ENCODE measurements at regions not wholly inside any gene's neighbourhood (a gene's known extent, or its start where the extent isn't known, plus 50 kb on each side); places are given as distances from the start of the nearest gene placed in this dataset.
"Not testable (repeated sequence)": the region's sequence is repeated elsewhere in the genome, so short reads cannot be mapped to it uniquely, and the experiment has no call there.

- FAIRE-seq = no peak
Measured at GRCh38 chr2:49465157-49465831, 311.0 kb upstream of the FSHR start.

- FAIRE-seq = no peak
Measured at GRCh38 chr2:49459314-49459993, 305.1 kb upstream of the FSHR start.

- FAIRE-seq = no peak
Measured at GRCh38 chr2:49444005-49444404, 289.7 kb upstream of the FSHR start.

- no peak for FAIRE-seq
Measured at GRCh38 chr2:49426996-49427395, 272.7 kb upstream of the FSHR start.

- no peak for FAIRE-seq
Measured at GRCh38 chr2:49416252-49416651, 261.9 kb upstream of the FSHR start.

GRCh38 chr2:49404108-49404507, 249.8 kb upstream of the FSHR start:
- FAIRE-seq = no peak

GRCh38 chr2:49403637-49404036, 249.3 kb upstream of the FSHR start:
- no peak for FAIRE-seq

GRCh38 chr2:49379406-49379805, 225.1 kb upstream of the FSHR start:
- no peak for FAIRE-seq

- FAIRE-seq = no peak
Measured at GRCh38 chr2:49371128-49371701, 216.9 kb upstream of the FSHR start.

GRCh38 chr2:49369650-49370049, 215.3 kb upstream of the FSHR start:
- no peak for FAIRE-seq

- FAIRE-seq = no peak
Measured at GRCh38 chr2:49369101-49369500, 214.8 kb upstream of the FSHR start.

- FAIRE-seq = no peak
Measured at GRCh38 chr2:49367003-49367402, 212.7 kb upstream of the FSHR start.

GRCh38 chr2:49360407-49360767, 206.1 kb upstream of the FSHR start:
- no peak for FAIRE-seq

- FAIRE-seq = no peak
Measured at GRCh38 chr2:49359721-49360406, 205.5 kb upstream of the FSHR start.

- no peak for FAIRE-seq
Measured at GRCh38 chr2:49355611-49356010, 201.3 kb upstream of the FSHR start.

- FAIRE-seq = no peak
Measured at GRCh38 chr2:49351560-49351959, 197.2 kb upstream of the FSHR start.

- FAIRE-seq = no peak
Measured at GRCh38 chr2:49343638-49344037, 189.3 kb upstream of the FSHR start.

- no peak for FAIRE-seq
Measured at GRCh38 chr2:49342156-49342555, 187.8 kb upstream of the FSHR start.

- FAIRE-seq = no peak
Measured at GRCh38 chr2:49335546-49335945, 181.2 kb upstream of the FSHR start.

GRCh38 chr2:49332415-49332814, 178.1 kb upstream of the FSHR start:
- FAIRE-seq = no peak

GRCh38 chr2:49318531-49318930, 164.2 kb upstream of the FSHR start:
- FAIRE-seq = no peak

- FAIRE-seq = no peak
Measured at GRCh38 chr2:49309461-49309860, 155.1 kb upstream of the FSHR start.

GRCh38 chr2:49306925-49307324, 152.6 kb upstream of the FSHR start:
- FAIRE-seq = no peak

GRCh38 chr2:49298693-49299092, 144.4 kb upstream of the FSHR start:
- not testable (repeated sequence) for FAIRE-seq
